Central memory CD4-positive, alpha-beta T cell (primary cell): ENCODE measurements at regions not wholly inside any gene's neighbourhood (a gene's known extent, or its start where the extent isn't known, plus 50 kb on each side); places are given as distances from the start of the nearest gene placed in this dataset.

ENCODE experiments used
- DNase-seq: peaks from one replicate; pipeline ENCODE4 v3.0.0; 2022

DNA sequence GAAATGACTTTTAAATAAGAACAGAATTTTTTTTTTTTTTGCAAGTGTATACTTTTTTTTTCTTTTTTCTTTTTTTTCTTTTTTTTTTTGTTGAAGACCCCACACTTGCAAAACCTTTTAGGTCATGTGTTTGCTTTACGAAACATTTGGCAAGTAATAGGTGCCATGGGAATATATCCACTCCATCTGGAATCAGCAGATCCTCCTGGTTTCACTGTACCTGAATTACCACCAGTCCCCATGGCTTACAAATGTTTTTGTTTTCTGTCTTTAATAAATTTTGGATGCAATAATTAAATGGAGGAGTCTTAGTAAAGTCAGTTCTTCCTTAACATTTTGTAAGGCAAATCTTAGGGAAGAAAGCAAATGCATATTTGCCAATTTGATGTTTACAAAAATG is 559.7 kb upstream of the ZEB2 start:
- DNase-seq = no peak

DNA sequence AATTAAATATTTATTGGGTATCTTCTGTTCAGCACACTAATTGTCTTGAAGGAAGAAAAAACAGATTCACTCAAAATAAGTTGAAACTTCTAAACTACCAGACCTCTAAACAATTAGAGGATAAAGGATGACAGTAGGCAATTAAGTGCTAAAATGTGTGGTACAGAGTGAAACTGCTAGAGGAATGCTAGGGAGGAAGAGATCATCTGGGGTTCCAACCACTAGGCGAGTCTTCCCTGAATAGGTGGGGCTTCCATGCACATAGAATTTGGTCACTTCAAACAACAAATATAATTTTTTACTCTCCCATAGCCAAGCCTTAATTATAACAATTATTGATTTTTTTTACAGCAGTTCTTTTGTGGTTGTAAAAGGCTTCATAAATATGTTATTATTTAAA is 559.0 kb upstream of the ZEB2 start:
- DNase-seq = no peak

DNA sequence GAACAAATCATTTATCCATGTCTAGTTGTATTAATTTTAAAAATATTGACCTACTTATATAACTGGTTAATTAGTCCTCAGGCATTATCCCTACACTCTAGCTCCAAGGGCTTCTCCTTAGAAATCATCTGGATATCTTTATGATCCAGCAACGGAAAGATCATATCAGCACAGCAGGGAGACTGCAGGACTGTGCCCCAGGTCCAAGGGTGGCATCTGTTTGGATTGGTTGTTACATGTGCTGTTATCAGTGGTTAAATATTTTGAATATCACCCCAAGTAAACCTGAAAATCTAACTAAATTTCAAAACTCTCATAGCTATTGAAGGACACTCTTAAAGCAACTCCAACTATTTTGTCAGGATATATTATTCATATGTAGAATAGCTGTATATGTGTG is 556.2 kb upstream of the ZEB2 start:
- no peak for DNase-seq

DNA sequence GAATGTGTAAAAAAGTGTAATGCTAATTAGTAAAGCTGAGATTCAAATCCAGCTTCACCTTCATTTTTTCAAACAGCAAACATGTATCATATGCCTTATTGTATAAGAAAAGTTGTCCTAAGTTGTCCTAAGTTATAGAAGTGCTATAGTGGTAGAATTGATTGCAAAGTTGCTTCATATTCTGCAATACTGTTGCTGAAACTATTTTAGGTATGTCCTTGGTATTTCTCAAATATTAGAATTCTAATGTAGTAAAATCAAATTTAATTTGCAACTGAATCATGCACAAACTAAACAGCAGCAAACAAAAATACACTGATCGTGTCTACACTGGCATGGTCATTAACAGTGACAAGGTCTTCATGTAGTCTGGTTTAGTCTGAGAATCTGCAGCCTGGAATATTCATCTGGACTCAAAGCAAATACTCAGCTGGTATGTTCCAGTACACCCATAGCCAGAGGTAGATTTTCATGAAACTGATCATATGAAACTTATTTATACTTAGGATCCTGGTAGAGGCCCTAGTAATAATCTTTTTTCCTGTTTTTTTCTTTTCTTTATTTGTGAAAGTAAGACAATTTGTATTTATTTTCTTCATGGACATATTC is 555.6 kb upstream of the ZEB2 start:
- no peak for DNase-seq

DNA sequence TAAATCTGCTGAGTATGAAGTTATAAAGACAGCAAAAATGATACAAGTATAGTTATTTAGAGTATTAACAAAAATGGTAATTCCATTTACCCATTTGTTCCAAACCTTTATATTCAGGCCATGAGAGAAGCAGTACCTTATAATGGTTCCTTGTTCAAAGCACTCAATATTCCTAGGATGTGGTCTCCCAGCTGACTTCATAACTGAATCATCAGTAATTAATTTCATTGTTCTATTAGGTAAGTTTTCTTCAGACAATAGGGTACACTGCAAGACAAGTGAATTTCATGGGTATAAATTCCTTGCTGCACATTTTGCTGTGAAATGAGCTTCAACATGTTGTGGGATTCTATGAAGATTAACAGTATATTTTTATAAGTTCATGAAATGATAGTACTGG is 550.8 kb upstream of the ZEB2 start:
- no peak for DNase-seq

DNA sequence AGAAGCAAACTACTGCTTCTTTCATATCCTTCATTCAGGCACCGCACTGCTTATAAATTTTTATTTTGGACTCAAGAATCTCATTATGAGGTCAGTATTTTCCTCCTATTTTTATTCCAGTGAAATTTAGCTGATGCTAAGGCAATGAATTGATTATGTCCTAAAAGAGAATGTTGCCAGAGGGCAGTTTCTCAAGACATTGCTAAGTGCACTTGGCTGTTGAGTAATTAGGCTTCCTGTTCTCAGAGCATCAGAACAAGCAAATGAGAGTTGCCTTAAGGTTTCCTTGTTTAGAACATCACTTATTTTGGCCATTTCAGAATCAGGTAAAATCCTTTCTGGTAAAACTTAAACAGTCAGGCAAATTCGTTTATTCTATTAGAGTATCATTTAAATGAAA is 548.6 kb upstream of the ZEB2 start:
- no peak for DNase-seq

DNA sequence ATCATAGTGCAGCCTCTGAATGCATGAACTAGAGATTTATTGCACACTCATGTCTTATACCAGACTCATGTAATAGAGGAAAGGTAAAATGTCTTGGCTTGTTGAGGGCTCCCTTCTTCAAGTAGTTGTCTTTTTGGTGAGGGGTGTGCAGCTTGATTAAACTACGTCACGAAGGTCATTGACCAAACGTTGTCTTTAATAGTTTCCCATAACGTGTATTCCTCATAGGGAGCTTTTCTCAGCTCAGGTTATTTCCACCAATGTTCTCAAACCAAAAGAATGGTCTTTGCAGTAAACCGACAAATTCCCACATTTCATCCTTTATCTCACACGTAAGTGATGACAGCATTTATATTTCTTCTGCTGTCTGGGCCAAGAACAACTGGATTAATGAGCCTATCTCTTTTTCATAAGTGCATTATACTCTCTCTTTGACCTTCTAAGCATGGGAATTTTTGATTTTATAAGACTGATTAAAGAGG is 547.7 kb upstream of the ZEB2 start:
- DNase-seq = no peak

DNA sequence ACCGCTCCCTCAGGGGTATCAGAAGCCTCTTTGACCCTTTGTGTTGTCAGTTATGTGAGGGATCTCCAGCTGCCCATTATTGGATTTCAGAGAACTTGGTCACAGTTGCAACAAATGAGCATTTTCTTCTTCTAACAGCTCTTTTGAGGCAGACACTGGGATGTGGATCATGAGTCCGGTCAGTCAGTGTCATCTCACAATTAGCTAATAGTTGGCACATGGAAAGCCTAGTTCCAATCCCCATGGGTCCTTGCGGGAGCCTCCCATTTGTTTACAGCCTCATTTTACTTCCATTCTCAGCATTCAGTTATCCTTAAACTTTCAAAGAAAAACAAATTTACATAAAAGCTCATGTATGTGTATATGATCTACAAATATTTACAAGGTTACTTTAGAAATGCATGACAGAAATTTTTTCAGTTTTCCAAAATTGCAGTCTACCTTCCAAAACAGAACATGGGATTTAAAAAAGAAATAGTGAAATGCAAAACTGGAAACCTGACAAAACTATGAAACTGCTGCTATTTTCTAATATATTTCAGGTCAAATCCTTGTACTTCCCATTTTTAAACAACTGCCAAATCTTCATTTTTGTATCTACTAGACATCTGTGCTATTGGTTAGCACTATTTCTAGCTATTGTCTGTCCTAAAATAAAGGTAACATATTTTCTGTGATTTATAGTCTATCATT is 547.1 kb upstream of the ZEB2 start:
- no peak for DNase-seq

DNA sequence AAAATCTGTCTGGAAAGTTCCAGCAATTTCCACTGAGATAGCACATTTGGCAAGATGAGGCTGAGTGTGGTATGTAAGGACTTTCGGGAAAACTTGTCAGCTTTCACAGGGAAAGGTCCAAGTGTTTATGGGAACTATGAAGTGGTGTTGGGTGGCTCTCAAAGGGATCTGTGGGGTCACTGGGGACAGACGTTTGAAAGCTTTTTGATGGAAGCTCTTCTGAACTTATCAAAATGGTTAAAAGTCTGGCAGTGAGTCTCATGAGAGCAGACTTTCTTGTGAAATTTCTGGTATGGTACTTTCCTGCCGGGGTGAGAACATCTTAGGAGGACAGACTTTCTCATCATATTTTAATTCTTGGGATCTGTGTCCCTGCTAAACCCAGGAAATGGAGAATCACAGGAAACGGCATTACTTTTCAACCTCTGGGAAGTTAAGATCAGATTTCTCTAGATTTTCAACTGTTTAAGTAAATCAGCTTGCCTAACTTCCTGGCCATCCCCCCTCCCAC is 546.3 kb upstream of the ZEB2 start:
- no peak for DNase-seq

DNA sequence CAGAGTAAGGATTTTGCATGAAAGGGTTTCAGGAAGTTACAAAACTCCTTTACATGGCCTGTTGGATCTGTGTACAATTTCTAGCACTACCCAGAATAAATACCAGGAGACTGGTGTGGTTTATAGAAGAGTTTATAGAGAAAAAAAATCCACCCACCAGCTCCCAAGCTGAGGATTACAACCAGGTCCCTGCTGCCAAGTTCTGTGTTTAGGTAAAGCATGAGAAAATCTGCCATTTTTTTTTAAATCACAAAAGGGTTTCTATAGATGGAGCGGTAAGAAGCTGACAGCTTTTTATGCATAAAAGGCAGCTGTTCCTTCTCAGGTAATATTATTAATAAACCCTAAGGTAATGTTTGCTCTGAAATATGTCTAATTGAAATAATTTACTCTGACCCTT is 545.4 kb upstream of the ZEB2 start:
- DNase-seq = no peak

DNA sequence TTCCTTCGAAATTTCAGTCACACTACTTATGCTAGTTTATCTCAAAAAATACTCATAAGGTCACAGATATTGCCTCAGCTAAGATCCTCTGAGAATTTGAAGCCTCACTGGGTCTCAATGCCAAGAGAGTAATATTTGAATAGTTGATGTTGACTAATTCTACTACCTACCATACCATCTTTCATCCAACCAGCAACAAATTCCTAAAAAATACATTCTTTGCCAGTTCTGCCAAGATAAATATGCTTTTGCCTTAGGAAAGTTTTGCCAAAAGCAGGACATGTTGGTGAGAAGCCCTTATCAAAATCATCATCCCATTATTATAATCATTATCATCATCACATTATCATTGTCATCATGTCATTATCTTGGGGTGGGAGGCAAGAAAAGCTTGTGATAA is 544.6 kb upstream of the ZEB2 start:
- no peak for DNase-seq

DNA sequence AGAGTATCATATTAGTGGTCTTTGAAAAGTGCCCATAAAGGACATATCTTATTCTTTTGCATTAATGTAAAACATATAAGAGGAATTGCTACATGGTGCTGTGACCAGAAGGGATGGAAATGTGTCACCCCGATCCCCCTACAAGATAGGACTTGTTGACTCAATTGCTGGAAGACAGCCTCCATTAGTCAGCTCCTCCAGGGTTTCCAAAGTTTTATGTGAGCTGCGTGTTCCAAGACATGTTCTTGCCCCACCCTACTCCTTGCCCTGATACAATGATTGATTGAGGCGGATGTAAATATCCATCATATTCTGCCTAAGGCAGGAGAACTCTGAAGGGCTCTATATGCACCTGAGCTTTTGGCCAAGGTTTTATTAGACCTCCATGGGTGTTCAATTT is 541.0 kb upstream of the ZEB2 start:
- no peak for DNase-seq

DNA sequence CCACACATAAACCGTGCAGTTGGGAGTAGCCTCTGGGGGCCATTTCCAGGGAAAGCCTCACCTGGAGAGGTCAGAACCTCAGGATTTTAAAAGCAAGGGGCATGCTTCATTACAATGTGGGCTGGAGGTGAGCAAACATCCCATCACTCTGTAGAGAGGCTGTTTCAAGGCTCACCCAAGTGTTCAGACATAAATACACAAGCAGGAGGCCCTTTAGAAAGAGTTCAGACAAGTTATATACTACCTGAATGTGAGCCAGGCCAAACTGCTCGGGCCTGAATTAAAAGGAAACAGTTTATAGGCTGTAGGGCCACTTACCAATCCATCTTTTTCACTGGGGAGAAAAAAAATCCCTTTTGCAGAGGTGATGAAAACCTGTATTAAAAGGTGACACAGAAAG is 540.0 kb upstream of the ZEB2 start:
- no peak for DNase-seq

DNA sequence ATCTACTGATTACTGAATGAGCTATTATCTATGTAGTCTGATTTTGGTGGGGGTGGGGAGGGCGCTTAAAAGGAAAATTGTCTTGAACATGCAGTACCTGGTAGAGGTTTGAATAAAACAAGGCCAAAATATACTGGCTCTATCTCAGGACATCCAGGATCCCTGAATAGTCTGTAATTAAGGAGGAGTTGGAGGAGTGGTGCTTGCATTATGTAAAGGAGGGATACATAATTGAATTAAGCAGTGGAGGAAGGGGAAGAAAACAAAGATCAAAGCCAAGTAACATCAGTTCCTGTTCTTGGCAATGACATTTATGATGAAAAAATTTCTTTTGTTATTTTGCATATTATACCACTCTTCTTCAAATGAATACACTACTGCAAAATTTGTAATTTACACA is 539.4 kb upstream of the ZEB2 start:
- no peak for DNase-seq

DNA sequence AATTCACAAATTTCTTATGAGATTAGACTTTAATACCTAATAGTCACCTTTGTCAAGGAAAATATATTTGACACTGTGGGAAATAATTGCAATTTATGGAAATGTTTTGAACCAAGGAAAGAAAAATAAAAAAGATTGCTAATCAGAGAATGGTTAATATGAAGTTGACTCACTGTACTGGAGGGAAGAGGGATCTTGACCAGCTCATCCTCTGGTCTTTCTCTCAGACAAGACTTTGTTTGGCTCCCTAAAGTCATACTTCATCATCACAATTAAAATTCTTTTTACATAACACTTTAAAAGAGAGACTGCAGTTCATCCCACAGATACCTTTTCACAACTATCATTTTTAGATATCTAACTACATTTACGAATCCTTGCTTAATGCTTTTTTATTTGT is 538.5 kb upstream of the ZEB2 start:
- no peak for DNase-seq

DNA sequence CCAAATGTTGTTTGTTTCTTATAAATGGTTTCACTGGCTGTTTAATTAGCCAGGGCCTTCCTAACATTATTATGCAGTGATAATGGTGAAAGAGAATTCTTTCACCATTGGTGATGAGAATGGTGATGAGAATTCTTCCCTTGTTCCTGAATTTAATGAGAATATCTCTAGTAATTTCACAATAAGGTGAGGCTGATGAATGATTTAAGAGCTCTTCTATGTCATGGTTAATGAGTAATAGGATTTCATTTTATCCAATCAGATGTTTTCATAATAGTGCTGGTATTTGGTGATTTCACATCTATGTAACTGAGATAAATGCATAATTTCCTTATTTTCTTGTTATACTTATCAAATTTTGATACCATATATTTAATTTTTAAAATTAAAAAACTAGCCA is 535.7 kb upstream of the ZEB2 start:
- DNase-seq = no peak

DNA sequence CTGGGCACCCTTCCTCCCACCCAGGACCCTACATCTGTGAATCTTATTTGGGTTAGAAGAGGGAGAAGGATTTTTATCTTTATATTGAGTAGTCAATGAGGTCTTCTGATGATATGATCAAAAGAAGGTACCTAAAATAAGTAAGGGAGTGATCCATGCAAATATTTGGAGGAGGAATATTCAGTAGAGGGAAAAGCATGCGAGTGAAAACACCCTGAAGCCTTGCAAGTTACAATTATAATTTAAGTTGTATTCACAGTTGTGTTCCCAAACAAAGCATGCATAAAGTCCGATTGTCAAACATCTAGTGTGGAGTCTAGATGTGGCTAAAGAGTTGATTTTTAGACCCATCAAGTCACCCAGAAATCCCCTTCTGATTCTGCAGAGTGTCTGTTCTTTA is 530.2 kb upstream of the ZEB2 start:
- no peak for DNase-seq

DNA sequence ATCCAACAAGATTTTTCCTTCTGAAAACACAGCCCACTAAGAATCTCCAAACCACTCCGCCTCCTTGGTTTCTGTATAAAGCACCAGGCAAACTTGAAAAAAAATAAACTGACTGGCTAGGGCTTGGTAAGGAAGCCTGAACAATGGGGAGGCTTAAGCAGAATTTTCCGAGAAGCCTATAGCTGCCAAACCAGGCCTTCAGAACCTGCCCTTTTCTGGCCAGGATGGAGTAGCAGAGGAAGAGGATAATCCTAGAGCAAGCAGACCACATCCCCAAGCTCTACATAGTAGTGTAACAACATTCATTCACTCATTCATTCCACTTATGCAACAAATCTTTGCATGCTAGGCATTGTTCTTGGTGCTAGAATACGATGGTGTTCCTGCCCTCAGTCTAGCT is 529.6 kb upstream of the ZEB2 start:
- DNase-seq = no peak

DNA sequence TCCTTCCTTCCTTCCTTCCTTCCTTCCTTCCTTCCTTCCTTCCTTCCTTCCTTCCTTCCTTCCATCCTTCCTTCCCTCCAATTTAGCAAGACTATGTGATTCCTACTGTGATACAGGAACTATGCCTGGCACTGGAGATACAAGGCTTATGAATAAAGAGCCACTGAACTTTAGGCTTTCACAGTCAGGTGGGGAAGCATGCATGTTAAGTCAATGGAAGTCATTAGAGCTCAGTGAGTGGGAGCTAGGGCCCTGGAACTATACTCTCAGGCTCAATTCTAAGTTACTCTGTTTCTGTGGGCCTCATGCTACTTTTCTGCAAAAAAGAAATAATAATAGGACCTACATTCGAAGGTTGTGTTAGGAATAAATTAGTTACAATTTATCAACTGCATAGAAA is 527.6 kb upstream of the ZEB2 start:
- no peak for DNase-seq

DNA sequence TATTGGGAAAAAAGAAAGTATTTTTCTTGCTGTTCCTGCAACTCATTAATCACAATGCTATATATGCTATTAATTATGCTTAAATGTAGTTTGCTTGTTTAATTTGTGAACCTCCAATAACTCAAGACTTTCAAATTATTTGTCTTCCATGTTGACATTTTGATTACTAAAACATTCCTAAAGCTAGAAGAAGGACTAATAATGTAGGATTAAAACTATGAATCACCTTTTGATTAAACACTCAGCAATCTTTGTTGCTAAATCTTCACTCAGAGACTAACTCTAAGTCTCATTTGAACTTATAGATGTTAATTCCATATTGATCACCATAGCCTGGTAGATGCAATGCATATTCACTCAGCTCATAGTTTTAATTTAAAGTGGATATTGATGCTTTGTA is 524.6 kb upstream of the ZEB2 start:
- no peak for DNase-seq

DNA sequence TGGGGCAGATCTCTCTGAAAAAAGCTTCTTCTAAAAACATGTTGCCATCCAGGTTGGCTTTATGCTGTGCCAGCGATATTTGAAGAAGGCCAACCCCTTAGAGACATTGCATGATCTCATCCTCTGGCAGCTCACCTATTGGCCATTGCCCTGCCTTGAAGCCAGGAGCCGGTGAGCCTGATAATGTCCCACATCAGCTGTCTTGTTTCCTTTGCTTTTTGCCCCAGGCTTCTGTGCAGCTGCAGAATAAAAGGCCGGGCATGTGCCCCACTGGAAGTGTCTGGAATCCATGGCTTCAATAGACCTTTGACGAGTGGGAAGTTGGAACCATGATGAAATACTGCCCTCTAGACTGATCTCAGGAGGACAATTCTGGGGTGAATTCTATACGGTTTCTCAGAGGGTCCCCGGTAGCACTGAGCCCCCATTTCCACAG is 523.5 kb upstream of the ZEB2 start:
- no peak for DNase-seq

DNA sequence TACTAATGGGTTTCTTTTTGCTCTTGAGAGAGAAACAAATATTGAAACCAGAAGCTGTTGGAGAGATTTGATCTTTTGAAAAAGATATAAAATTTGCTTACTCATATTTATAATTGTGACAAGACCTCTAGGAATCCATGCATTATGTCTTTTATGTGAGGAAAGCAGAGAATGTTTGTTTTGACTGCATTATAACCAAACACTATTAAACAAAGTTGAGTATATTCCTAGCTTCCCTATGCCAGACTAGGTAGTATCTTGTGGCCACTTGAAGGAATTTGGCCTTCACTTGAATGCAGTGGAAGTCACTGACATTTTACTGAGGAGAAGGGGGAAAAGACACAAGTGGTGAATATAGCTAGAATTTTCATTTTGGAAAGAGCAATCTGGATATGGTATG is 521.8 kb upstream of the ZEB2 start:
- no peak for DNase-seq

DNA sequence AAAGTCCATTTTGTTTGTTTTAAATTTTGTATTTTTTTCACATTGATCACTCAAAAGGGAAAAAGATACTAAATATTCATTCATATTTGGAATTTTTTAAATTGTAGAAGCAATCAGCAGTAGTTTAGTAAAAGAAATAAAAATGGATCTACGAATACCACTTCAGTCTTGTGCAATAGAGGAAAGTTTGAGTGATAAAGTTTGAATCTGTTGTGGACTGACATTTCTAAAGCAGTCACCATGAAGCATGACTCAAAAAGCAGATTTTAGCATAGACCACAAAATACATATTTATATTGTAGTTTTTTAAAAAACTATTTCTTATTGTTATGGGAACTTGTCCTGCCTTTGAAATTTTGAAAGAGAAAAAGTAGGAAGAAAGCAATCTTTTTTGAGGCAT is 520.5 kb upstream of the ZEB2 start:
- no peak for DNase-seq

DNA sequence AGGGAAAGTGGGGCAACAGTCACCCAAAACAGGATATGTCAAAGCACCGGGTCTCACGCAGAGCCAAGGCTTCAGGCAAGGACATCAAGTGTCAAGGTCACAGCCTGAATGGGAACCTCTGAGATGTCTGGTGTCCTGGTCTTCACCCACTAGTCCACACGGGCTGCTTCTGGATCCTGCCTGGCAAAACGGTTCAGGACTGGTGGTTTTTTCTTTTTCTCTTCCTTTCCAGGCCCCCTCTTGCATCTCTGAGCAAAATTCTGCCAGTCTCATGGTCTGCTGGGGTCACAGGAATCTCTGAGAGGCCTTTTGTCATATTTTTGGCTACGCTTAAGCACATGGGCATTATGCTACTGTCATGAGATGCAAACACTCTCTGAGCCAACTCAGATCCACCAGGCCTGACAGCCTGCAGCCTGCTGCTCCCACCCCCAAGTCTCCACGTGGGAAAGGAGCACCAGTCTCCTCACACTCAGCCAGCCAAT is 518.2 kb upstream of the ZEB2 start:
- DNase-seq = no peak
